ENCODE measurements at regions not wholly inside any gene's neighbourhood (a gene's known extent, or its start where the extent isn't known, plus 50 kb on each side); places are given as distances from the start of the nearest gene placed in this dataset.

- TF ChIP-seq, protein P1, sequence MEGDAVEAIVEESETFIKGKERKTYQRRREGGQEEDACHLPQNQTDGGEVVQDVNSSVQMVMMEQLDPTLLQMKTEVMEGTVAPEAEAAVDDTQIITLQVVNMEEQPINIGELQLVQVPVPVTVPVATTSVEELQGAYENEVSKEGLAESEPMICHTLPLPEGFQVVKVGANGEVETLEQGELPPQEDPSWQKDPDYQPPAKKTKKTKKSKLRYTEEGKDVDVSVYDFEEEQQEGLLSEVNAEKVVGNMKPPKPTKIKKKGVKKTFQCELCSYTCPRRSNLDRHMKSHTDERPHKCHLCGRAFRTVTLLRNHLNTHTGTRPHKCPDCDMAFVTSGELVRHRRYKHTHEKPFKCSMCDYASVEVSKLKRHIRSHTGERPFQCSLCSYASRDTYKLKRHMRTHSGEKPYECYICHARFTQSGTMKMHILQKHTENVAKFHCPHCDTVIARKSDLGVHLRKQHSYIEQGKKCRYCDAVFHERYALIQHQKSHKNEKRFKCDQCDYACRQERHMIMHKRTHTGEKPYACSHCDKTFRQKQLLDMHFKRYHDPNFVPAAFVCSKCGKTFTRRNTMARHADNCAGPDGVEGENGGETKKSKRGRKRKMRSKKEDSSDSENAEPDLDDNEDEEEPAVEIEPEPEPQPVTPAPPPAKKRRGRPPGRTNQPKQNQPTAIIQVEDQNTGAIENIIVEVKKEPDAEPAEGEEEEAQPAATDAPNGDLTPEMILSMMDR (conservative IDR thresholded peaks at IDR 0.05 in 1 of 2, IDR thresholded peaks at IDR 0.05 in 1 of 2; ENCODE audit: low read depth in 1 of 2, low read length in 2 of 2), result no peak
- TF ChIP-seq EZH2 (IDR thresholded peaks at IDR 0.05; ENCODE audit: low read length, missing control alignments), result no peak
Observed at GRCh38 chr1:57901208-57901919, 477.5 kb upstream of the DAB1 start.
